ENCODE measurements at regions not wholly inside any gene's neighbourhood (a gene's known extent, or its start where the extent isn't known, plus 50 kb on each side); places are given as distances from the start of the nearest gene placed in this dataset.

- no peak for DNase-seq
Measured at GRCh38 chr12:91994208-91994797, 151.3 kb downstream of the BTG1 start.

- no peak for DNase-seq
Measured at GRCh38 chr12:91993287-91994017, 152.2 kb downstream of the BTG1 start.

- no peak for DNase-seq
Measured at GRCh38 chr12:91991399-91992187, 154.1 kb downstream of the BTG1 start.

- DNase-seq, result no peak
Measured at GRCh38 chr12:91990525-91990924, 155.1 kb downstream of the BTG1 start.

GRCh38 chr12:91989143-91989542, 156.5 kb downstream of the BTG1 start:
- DNase-seq, result no peak

- no peak for DNase-seq
Measured at GRCh38 chr12:91988086-91988923, 157.3 kb downstream of the BTG1 start.

GRCh38 chr12:91986084-91986483, 159.6 kb downstream of the BTG1 start:
- DNase-seq, result peak; percentile 90

GRCh38 chr12:91985002-91985787, 160.5 kb downstream of the BTG1 start:
- DNase-seq, result no peak

GRCh38 chr12:91984556-91984955, 161.1 kb downstream of the BTG1 start:
- no peak for DNase-seq

- DNase-seq, result no peak
Measured at GRCh38 chr12:91983935-91984334, 161.7 kb downstream of the BTG1 start.

GRCh38 chr12:91982946-91983345, 162.7 kb downstream of the BTG1 start:
- no peak for DNase-seq

- DNase-seq, result no peak
Measured at GRCh38 chr12:91980389-91980821, 165.2 kb downstream of the BTG1 start.

GRCh38 chr12:91978143-91978542, 167.5 kb downstream of the BTG1 start:
- DNase-seq, result no peak

GRCh38 chr12:91975891-91976290, 169.8 kb downstream of the BTG1 start:
- no peak for DNase-seq

GRCh38 chr12:91974541-91975085, 171.0 kb downstream of the BTG1 start:
- no peak for DNase-seq

GRCh38 chr12:91973813-91974212, 171.8 kb downstream of the BTG1 start:
- DNase-seq, result no peak

GRCh38 chr12:91972896-91973295, 172.8 kb downstream of the BTG1 start:
- no peak for DNase-seq

- DNase-seq, result no peak
Measured at GRCh38 chr12:91968777-91969171, 176.9 kb downstream of the BTG1 start.

GRCh38 chr12:91968076-91968776, 177.4 kb downstream of the BTG1 start:
- no peak for DNase-seq

- no peak for DNase-seq
Measured at GRCh38 chr12:91967590-91967989, 178.1 kb downstream of the BTG1 start.

GRCh38 chr12:91965781-91966180, 179.9 kb downstream of the BTG1 start:
- DNase-seq, result no peak

All from T1000 (cell line).